Large intestine (tissue), 3 donors: ENCODE measurements at regions not wholly inside any gene's neighbourhood (a gene's known extent, or its start where the extent isn't known, plus 50 kb on each side); places are given as distances from the start of the nearest gene placed in this dataset.
A peak's percentile ranks its signal among the peaks of the same experiment; 100 is the strongest.

Experiments used
- DNase-seq, 2 donors: peaks; one replicate each; pipeline versions ENCODE4 v3.0.0 to v3.0.0-alpha.2; 2013
- H3K27ac ChIP-seq: one replicate; pipeline ENCODE4 v1.5.1; 2013; ENCODE audit warnings: low read length
- H3K27me3 ChIP-seq: 2 replicates; pipeline ENCODE4 v1.6.1; 2013; ENCODE audit warnings: low read length; ENCODE audit not compliant: control insufficient read depth, insufficient read depth
- H3K36me3 ChIP-seq: 2 replicates; pipeline ENCODE4 v1.6.1; 2013; ENCODE audit warnings: low read length; ENCODE audit not compliant: control insufficient read depth, insufficient read depth
- H3K4me1 ChIP-seq: one replicate; pipeline ENCODE4 v1.6.1; 2013; ENCODE audit warnings: low read length; ENCODE audit not compliant: control insufficient read depth, insufficient read depth
- H3K4me3 ChIP-seq: one replicate; pipeline ENCODE4 v1.5.1; 2013; ENCODE audit warnings: low read length
- H3K9me3 ChIP-seq: one replicate; pipeline ENCODE4 v1.6.1; 2013; ENCODE audit warnings: mild to moderate bottlenecking, low read depth, low read length, moderate library complexity; ENCODE audit not compliant: control insufficient read depth
- WGBS: methylation state at CpG from one replicate; pipeline ENCODE4 v1.1.5; 2013; ENCODE audit warnings: low lambda C conversion rate; ENCODE audit not compliant: insufficient coverage; 5-methylcytosine and 5-hydroxymethylcytosine counted together

- no peaks in the 10 kb centered on the region for H3K4me1 ChIP-seq
- 74% methylated on average over 2 of the region's 4 CpGs for WGBS
- DNase-seq, result no peak
- H3K27ac ChIP-seq, result no peak overlapping the region
- no peaks in the 10 kb centered on the region for H3K27me3 ChIP-seq
- no peaks in the 10 kb centered on the region for H3K36me3 ChIP-seq
- no peak overlapping the region for H3K4me3 ChIP-seq
- no peaks in the 10 kb centered on the region for H3K9me3 ChIP-seq
These were observed 413.5 kb upstream of the ZNF462 start for GRCh38 chr9:106449336-106449927.

GRCh38 chr9:106450549-106450948 is 412.4 kb upstream of the ZNF462 start:
- no peaks in the 10 kb centered on the region for H3K36me3 ChIP-seq
- H3K4me1 ChIP-seq, result no peaks in the 10 kb centered on the region
- H3K27me3 ChIP-seq, result no peaks in the 10 kb centered on the region
- no peak overlapping the region for H3K4me3 ChIP-seq
- no peaks in the 10 kb centered on the region for H3K9me3 ChIP-seq
- DNase-seq, result no peak
- no peak overlapping the region for H3K27ac ChIP-seq

- no peak overlapping the region for H3K4me3 ChIP-seq
- no peaks in the 10 kb centered on the region for H3K4me1 ChIP-seq
- no peaks in the 10 kb centered on the region for H3K36me3 ChIP-seq
- DNase-seq, result no peak
- H3K27ac ChIP-seq, result no peak overlapping the region
- no CpG with 5 or more reads among the region's 1 CpG for WGBS
- no peaks in the 10 kb centered on the region for H3K27me3 ChIP-seq
- H3K9me3 ChIP-seq, result no peaks in the 10 kb centered on the region
These were observed 411.7 kb upstream of the ZNF462 start for GRCh38 chr9:106451223-106451622.

GRCh38 chr9:106456581-106456980 is 406.4 kb upstream of the ZNF462 start:
- H3K27ac ChIP-seq, result no peak overlapping the region
- H3K27me3 ChIP-seq, result no peaks in the 10 kb centered on the region
- no peaks in the 10 kb centered on the region for H3K36me3 ChIP-seq
- H3K4me1 ChIP-seq, result no peaks in the 10 kb centered on the region
- WGBS, result 60% methylated on average over 1 of the region's 4 CpGs
- H3K4me3 ChIP-seq, result no peak overlapping the region
- peaks cover 3% of the 10 kb centered on the region for H3K9me3 ChIP-seq
- DNase-seq, result no peak

GRCh38 chr9:106467113-106467864 is 395.7 kb upstream of the ZNF462 start:
- Histone ChIP-seq H3K4me3 (no peak overlapping the region), H3K27ac (no peak overlapping the region), H3K4me1 (no peaks in the 10 kb centered on the region), H3K36me3 (no peaks in the 10 kb centered on the region), H3K27me3 (no peaks in the 10 kb centered on the region), H3K9me3 (no peaks in the 10 kb centered on the region)
- peak in 1 of 2 donors; percentile 19 for DNase-seq
- WGBS, result no CpG with 5 or more reads among the region's 8 CpGs

- H3K27ac ChIP-seq, result no peak overlapping the region
- DNase-seq, result no peak
- H3K36me3 ChIP-seq, result no peaks in the 10 kb centered on the region
- no CpG with 5 or more reads among the region's 1 CpG for WGBS
- H3K27me3 ChIP-seq, result no peaks in the 10 kb centered on the region
- no peaks in the 10 kb centered on the region for H3K9me3 ChIP-seq
- H3K4me1 ChIP-seq, result no peaks in the 10 kb centered on the region
- no peak overlapping the region for H3K4me3 ChIP-seq
These were observed 395.2 kb upstream of the ZNF462 start for GRCh38 chr9:106467865-106468164.

- H3K27ac ChIP-seq, result no peak overlapping the region
- no peak for DNase-seq
- no peaks in the 10 kb centered on the region for H3K4me1 ChIP-seq
- no peaks in the 10 kb centered on the region for H3K9me3 ChIP-seq
- no peaks in the 10 kb centered on the region for H3K27me3 ChIP-seq
- no peak overlapping the region for H3K4me3 ChIP-seq
- no peaks in the 10 kb centered on the region for H3K36me3 ChIP-seq
These were observed 394.5 kb upstream of the ZNF462 start for GRCh38 chr9:106468431-106468830.

GRCh38 chr9:106478312-106478711 is 384.7 kb upstream of the ZNF462 start:
- H3K4me3 ChIP-seq, result no peak overlapping the region
- H3K27me3 ChIP-seq, result no peaks in the 10 kb centered on the region
- no CpG with 5 or more reads among the region's 1 CpG for WGBS
- H3K36me3 ChIP-seq, result no peaks in the 10 kb centered on the region
- H3K4me1 ChIP-seq, result no peaks in the 10 kb centered on the region
- H3K9me3 ChIP-seq, result no peaks in the 10 kb centered on the region
- DNase-seq, result no peak
- H3K27ac ChIP-seq, result no peak overlapping the region

- Histone ChIP-seq H3K36me3 (no peaks in the 10 kb centered on the region), H3K27me3 (no peaks in the 10 kb centered on the region), H3K27ac (no peak overlapping the region), H3K4me1 (no peaks in the 10 kb centered on the region), H3K9me3 (no peaks in the 10 kb centered on the region), H3K4me3 (no peak overlapping the region)
- DNase-seq, result no peak
- no CpG with 5 or more reads among the region's 2 CpGs for WGBS
These were observed 384.2 kb upstream of the ZNF462 start for GRCh38 chr9:106478727-106479126.

GRCh38 chr9:106479679-106480078 is 383.3 kb upstream of the ZNF462 start:
- Histone ChIP-seq H3K36me3 (no peaks in the 10 kb centered on the region), H3K4me1 (no peaks in the 10 kb centered on the region), H3K9me3 (no peaks in the 10 kb centered on the region), H3K4me3 (no peak overlapping the region), H3K27me3 (no peaks in the 10 kb centered on the region), H3K27ac (no peak overlapping the region)
- WGBS, result 17% methylated on average over 2 of the region's 5 CpGs
- DNase-seq, result no peak

GRCh38 chr9:106481013-106481609 is 381.9 kb upstream of the ZNF462 start:
- Histone ChIP-seq H3K4me3 (no peak overlapping the region), H3K27me3 (no peaks in the 10 kb centered on the region), H3K27ac (no peak overlapping the region), H3K36me3 (no peaks in the 10 kb centered on the region), H3K4me1 (no peaks in the 10 kb centered on the region), H3K9me3 (no peaks in the 10 kb centered on the region)
- no CpG with 5 or more reads among the region's 5 CpGs for WGBS
- DNase-seq, result no peak
